HG03175 (cell line): ENCODE measurements at regions not wholly inside any gene's neighbourhood (a gene's known extent, or its start where the extent isn't known, plus 50 kb on each side); places are given as distances from the start of the nearest gene placed in this dataset.
"Not testable (repeated sequence)": the region's sequence is repeated elsewhere in the genome, so short reads cannot be mapped to it uniquely, and the experiment has no call there.

Experiments used
- ATAC-seq: cut with Tn5 transposase; IDR thresholded peaks from one replicate; pipeline ENCODE4 v1.9.1; 2021; ENCODE audit warnings: mild to moderate bottlenecking, moderate library complexity; ENCODE audit not compliant: unreplicated experiment

GRCh38 chr10:81708416-81708815, 166.6 kb upstream of the NRG3 start:
- no peak for ATAC-seq

- ATAC-seq: no peak
Measured at GRCh38 chr10:81708929-81709328, 166.1 kb upstream of the NRG3 start.

- ATAC-seq: no peak
Measured at GRCh38 chr10:81722399-81722798, 152.6 kb upstream of the NRG3 start.

GRCh38 chr10:81724431-81724830, 150.6 kb upstream of the NRG3 start:
- ATAC-seq: no peak

GRCh38 chr10:81725851-81726250, 149.1 kb upstream of the NRG3 start:
- no peak for ATAC-seq

GRCh38 chr10:81728692-81729091, 146.3 kb upstream of the NRG3 start:
- no peak for ATAC-seq

- no peak for ATAC-seq
Measured at GRCh38 chr10:81730891-81731290, 144.1 kb upstream of the NRG3 start.

- ATAC-seq: no peak
Measured at GRCh38 chr10:81733542-81733941, 141.5 kb upstream of the NRG3 start.

- not testable (repeated sequence) for ATAC-seq
Measured at GRCh38 chr10:81735167-81735566, 139.8 kb upstream of the NRG3 start.

- ATAC-seq: no peak
Measured at GRCh38 chr10:81759111-81759510, 115.9 kb upstream of the NRG3 start.

GRCh38 chr10:81784111-81784597, 90.8 kb upstream of the NRG3 start:
- no peak for ATAC-seq

- no peak for ATAC-seq
Measured at GRCh38 chr10:81792729-81793128, 82.3 kb upstream of the NRG3 start.

- no peak for ATAC-seq
Measured at GRCh38 chr10:81806842-81807241, 68.2 kb upstream of the NRG3 start.

GRCh38 chr10:81814842-81815241, 60.2 kb upstream of the NRG3 start:
- no peak for ATAC-seq

- ATAC-seq: no peak
Measured at GRCh38 chr10:81817596-81818170, 57.3 kb upstream of the NRG3 start.

- ATAC-seq: no peak
Measured at GRCh38 chr10:81820418-81820817, 54.6 kb upstream of the NRG3 start.
